ENCODE measurements at regions not wholly inside any gene's neighbourhood (a gene's known extent, or its start where the extent isn't known, plus 50 kb on each side); places are given as distances from the start of the nearest gene placed in this dataset.
A peak's percentile ranks its signal among the peaks of the same experiment; 100 is the strongest.
"Not testable (repeated sequence)": the region's sequence is repeated elsewhere in the genome, so short reads cannot be mapped to it uniquely, and the experiment has no call there.

DNA sequence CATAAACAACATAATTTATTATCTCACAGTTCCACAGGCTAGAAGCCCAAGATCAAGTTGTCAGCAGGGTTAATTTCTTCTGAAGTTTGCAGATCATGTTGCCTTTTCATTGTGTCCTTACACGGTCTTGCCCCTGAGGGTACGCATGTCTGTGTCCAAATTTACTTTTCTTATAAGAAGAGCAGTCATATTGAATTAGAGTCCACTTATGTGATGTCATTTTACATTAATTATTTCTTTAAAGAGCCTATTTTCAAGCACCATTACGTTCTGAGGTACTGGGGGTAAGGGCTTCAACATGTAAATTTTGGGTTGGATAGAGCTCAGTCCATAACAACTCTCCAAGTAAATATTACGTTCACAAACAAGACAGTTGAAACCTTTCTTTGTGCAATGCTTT lies 236.6 kb upstream of the OR4E1 start:
- DNase-seq (ENCODE audit: low read depth in 2 of 2), result no peak

DNA sequence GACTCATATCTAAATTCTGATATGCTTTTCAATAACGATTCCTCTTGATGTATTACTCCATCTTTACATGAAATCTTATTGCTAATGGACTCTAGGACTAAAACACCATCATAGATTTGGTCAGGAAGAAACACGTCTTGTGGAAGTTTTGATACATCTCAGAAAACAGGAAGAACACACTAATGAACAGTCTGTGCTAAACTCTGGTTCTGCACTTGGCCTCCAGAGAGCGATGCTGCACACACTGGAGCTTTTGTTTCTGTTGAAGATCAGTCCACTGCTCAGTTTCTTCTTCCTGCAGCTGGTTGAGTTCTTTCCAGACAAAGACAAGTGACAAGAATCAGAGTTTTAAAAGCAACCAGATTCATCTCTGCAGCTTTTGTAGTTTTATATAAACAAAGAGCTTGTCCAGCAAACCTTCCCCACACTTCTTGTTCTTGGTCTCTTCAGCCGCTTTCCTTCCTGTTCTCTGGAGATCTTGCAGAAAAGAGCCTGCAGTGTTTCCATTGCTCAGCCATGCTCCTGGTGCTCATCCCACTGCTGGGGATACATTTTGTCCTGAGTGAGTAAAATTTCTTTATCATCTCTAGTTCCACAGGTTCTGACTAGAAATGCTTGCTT lies 229.1 kb upstream of the OR4E1 start:
- DNase-seq (ENCODE audit: low read depth in 2 of 2), result no peak

DNA sequence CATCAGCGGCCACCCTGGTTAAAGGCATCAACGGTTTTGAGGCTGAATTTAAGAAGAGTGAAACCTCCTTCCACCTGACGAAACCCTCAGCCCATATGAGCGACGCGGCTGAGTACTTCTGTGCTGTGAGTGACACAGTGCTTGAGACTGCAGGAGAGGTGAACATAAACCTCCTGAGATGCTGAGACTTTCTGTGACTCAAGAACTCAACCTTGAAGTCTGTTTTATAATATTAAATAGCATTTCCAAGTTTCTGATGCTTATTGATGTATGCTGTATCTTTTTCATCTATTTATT lies 221.2 kb upstream of the OR4E1 start:
- DNase-seq (ENCODE audit: low read depth in 2 of 2), result not testable (repeated sequence)

DNA sequence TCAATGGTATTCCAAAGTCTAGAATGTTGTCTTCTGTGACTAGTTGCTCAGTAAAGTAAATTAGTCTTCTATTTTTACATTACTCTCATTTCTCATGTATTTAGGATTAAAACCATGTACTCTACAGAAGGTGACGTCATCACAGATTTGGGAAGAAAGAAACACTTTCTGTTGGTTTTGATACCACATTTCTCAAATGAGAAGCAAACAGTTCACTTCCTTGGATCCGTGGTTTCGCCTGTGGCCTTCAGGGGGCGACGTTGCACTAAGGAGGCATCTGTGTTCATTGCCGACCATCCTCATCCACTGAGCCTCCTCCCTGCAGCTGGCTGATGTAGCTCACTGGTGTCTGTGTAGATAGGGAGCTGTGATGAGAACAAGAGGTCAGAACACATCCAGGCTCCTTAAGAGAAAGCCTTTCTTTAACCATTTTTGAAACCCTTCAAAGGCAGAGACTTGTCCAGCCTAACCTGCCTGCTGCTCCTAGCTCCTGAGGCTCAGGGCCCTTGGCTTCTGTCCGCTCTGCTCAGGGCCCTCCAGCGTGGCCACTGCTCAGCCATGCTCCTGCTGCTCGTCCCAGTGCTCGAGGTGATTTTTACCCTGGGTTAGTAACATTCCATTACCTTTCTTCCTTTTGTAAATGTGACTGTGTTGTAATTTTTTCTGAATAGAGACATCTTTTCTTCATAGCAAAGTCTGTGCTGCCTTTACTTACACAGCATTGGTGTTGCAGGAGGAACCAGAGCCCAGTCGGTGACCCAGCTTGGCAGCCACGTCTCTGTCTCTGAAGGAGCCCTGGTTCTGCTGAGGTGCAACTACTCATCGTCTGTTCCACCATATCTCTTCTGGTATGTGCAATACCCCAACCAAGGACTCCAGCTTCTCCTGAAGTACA lies 220.6 kb upstream of the OR4E1 start:
- peak in 1 of 2 donors; percentile 10 for DNase-seq (ENCODE audit: low read depth in 2 of 2)

DNA sequence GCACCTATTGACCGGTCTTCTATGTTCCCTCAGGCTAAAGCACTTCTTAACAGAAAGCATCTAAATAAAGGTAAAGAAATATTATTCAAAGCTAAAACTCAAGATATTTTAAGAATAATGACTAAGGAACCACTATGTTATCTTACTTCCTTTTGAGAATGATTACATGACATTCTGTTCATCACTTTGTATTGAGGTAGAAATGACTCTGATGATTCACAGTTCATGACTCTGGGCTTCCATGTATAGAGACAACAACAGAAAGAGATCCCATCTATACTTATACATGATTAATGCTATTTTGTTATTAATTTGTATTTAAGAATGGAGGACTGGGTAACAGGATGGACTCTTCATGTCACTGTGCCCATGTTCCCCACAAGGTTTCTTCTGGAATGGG lies 218.3 kb upstream of the OR4E1 start:
- no peak for DNase-seq (ENCODE audit: low read depth in 2 of 2)

DNA sequence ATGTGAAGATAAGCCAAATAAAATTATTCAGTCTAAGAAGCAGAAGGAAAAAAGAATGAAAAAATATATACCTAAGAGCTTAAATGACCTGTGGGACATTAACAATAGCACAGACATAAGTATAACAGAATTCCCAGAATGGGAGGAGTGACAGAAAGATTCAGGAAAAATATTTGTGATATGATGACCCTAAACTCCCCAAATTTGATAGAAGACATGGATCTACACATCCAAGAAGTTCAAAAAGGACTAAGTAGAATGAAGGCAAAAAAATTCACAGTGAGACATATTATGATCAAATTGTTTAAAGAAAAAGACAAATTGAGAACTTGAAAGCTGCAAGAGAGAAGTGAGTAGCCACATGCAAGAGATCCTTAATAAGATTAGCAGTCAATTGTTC lies 211.4 kb upstream of the OR4E1 start:
- DNase-seq (ENCODE audit: low read depth in 2 of 2), result no peak

DNA sequence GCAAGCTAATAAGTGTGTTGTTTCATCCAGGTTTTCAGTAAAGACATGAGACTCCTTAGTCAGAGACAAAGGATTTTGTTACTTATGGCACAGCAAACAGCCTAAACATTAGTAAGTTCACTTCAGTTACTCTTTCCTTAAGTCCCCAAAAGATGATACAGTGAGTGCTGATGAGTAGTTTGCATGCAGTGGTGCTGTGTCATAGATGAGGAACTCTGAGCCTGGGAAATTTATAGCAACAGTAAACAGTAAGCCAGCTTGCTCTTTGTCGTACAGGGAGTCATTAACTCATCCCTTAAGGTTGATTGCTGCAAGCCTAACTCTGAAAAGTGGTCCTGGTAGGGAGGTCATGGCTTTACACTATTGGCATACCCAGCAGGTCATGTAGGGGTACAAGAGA lies 208.6 kb upstream of the OR4E1 start:
- no peak for DNase-seq (ENCODE audit: low read depth in 2 of 2)

DNA sequence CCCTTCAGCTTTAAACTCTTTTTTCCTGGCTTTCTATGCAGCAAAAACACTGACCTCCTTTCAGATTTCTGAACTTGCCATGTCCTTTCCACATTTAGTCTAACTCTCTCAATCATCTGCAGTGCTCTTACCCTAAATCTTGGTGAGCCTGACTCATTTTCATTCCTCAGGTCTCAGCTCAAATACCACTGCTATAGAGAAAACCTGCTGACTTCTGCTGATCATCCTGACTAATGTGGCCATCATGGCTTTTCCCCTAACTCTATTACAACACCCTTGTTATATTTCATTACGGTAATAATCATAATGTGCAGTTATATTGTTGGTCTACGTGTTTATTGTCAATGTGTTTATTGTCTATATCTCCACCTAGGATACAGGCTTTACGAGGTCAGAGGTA lies 207.3 kb upstream of the OR4E1 start:
- DNase-seq (ENCODE audit: low read depth in 2 of 2), result no peak

DNA sequence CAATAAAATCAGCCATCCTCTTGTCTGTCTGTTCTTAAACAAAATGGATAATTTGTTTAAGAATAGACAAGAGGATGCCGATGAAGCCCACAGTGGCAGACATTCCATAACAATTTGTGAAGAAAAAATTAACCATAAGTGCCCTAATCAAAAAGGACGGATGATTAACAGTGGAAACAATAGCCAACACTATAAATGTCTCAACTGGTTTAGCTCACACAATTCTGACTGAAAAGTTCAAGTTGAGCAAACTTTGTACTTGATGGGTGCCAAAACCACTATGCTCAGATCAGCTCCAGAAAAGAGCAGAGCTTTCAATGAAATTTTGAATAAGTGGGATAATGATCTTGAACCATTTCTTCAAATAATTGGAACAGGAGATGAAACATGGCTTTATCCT lies 202.2 kb upstream of the OR4E1 start:
- DNase-seq (ENCODE audit: low read depth in 2 of 2), result no peak

DNA sequence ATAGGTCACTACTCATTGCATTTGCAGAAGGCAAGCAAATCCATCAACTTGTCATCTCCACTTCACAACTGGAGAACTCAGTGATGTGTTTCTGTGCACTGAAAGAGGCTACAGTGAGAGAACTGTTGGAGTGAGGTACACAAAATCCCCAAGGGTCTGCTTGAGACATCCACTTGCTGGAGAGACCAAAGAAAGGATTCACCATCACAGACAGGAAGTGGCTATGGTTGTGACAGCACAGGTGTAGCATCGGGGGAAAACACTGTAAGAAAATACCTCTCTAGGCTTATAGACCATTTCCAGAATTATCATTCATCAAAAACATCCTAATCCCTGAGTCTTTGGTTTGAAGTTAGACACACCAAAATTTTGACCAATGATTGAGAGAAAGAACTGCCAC lies 201.3 kb upstream of the OR4E1 start:
- no peak for DNase-seq (ENCODE audit: low read depth in 2 of 2)

DNA sequence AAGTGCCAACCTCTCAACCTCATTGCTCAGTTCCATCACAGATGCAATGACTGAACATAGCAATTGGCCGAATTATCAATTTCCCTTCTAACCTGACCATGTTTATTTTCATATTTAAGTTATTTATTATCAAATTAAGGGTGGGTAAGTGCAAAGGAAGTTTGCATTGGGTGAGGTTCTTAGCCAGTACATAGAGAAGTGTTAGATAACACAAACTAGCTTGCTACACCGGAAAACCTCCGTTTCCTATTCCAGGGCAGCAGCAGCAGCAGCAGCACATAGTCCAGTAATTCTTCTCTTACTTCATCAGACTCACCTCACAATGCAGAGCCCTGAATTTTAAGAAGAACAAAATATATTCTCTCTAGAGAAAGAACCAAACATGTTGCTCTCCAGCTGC lies 200.5 kb upstream of the OR4E1 start:
- DNase-seq (ENCODE audit: low read depth in 2 of 2), result no peak

DNA sequence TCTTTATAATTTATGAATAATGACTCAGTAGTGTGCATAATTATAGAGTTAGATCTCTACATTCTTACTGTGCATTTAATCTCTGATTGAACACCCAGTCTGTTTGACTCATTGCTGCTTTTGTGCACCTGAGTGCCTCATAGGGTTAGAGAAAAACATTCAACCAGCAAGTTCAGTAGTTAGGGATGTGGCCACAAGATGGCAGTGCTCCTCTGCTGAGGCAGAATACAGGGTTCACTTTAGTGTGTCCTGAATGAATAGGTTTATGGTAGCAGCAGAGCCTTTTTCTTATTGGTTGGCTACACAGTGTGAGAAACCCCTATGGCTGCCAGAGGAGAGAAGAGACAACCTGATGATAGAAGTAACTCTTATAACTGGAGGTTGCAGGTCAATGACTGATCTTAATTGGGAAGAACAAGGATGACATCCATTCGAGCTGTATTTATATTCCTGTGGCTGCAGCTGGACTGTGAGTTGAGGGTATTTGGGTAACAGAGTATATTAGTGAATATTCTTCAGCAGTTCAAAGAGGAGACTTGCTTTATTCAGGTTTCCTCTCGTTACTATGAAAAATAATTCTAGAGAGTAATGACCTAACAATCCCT lies 194.9 kb upstream of the OR4E1 start:
- DNase-seq (ENCODE audit: low read depth in 2 of 2), result peak; percentile 36 to 73

DNA sequence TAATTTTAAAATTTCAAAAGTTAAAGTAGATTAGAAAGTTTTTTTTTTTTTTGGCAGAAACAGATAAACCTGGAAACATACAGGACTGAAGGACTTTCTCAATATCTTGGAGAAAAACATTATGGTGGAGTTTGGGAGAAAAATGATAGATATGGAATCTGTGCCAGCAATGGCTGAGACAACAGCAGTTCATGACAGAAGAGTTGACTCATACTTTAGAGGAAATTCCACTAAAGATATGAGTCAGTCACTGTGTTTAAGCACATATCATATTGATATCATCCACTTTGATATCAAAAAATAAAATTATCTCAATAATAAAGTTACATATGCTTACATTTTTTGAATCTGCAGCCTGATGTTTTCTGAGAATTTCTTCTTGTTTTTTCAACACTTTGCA lies 193.9 kb upstream of the OR4E1 start:
- no peak for DNase-seq (ENCODE audit: low read depth in 2 of 2)

DNA sequence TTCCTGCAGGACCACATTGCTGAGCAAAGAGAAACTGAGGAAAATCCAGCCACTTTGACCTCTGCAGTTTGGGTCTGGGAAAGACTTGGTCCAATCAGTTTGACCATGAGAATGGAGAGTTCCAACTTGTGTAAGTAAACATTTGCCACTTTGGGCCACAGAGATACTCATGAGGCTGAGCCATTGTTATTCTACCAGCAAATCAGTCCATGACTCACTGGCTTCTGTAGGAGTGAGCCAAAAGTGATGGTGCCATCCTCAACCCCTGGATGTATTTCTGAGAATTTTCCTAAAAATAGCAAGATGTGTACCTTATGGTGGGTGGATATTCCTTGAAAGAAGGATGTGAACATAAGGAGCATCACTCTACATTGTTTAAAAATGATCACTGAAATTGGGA lies 192.9 kb upstream of the OR4E1 start:
- no peak for DNase-seq (ENCODE audit: low read depth in 2 of 2)

DNA sequence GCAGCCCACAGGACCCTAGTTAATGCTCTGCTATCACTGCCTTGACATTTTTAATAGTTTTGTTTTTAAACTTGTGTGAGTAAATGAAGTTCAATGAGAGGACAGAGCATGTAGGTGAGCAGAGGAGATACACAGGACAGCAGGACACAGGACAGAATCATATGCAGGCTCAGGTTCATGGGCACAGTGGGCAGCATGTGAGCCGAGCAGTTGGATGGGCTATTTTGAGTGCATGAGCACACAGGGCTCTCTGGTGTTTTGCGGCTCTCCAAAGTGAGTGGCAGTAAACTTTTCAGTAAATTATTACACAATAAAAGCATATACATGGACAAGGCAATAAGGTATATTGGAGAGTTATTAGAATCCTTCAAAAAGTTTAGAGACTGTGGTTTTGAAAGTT lies 189.7 kb upstream of the OR4E1 start:
- DNase-seq (ENCODE audit: low read depth in 2 of 2), result no peak

DNA sequence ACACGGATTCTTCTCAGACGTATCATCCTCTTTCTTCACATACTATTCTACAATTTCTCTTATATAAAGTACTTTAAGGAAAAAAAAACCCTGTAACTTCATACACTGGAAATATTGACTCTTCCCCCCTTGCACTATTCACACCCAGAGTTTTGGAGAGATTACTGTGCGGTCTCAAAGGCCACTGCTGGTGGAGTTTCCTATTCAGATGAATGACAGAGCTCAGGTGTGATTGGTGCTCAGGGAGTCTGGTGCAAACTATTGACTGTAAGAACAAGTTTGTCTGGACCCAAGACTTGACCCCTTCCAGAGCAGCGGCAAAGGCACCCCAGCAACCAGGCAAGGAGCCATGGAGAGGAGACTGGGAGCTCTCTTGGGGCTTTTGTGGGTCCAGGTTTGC lies 187.5 kb upstream of the OR4E1 start:
- DNase-seq (ENCODE audit: low read depth in 2 of 2), result no peak

DNA sequence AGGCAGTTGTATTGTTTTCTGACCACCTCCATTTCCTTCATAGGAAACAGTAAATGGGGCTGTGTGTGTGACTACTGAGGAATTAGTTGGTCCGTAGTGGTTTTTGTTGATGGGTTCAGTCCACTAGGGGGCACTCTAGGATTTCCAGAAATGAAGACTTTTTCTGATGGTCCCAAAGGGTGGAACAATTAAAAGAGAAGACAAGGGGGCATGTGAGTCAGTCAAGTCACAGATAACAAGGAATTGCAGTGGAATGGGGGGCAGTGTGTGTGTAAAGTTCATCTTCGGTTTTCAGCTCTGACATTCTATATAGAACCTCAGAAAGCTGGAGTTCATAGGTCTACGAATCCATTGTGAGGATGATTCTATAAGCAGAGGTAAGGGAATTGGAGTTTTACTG lies 186.6 kb upstream of the OR4E1 start:
- DNase-seq (ENCODE audit: low read depth in 2 of 2), result no peak

DNA sequence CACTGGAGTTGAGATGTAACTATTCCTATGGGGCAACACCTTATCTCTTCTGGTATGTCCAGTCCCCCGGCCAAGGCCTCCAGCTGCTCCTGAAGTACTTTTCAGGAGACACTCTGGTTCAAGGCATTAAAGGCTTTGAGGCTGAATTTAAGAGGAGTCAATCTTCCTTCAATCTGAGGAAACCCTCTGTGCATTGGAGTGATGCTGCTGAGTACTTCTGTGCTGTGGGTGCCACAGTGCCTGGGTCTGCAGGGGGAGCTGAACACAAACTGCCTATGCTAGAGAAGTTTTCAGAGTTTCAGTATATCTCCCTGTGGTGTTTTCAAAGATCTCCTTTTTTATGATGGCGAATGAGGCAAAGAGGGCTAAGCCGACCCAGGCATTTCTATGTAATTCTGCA lies 179.2 kb upstream of the OR4E1 start:
- DNase-seq (ENCODE audit: low read depth in 2 of 2), result no peak

DNA sequence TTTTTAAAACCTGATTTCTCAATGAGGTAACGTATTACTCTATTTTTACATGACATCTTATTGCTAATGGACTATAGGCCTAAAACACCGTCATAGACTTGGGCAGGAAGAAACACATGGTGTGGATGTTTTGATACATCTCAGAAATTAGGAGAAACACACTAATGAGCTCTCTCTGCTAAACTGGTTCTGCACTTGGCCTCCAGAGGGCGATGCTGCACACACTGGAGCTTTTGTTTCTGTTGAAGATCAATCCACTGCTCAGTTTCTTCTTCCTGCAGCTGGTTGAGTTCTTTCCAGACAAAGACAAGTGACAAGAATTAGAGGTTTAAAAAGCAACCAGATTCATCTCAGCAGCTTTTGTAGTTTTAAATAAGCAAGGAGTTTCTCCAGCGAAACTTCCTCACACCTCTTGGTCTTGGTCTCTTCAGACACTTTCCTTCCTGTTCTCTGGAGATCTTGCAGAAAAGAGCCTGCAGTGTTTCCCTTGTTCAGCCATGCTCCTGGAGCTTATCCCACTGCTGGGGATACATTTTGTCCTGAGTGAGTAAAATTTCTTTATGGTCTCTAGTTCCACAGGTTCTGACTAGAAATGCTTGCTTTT lies 178.5 kb upstream of the OR4E1 start:
- DNase-seq (ENCODE audit: low read depth in 2 of 2), result peak; percentile 44 to 45

DNA sequence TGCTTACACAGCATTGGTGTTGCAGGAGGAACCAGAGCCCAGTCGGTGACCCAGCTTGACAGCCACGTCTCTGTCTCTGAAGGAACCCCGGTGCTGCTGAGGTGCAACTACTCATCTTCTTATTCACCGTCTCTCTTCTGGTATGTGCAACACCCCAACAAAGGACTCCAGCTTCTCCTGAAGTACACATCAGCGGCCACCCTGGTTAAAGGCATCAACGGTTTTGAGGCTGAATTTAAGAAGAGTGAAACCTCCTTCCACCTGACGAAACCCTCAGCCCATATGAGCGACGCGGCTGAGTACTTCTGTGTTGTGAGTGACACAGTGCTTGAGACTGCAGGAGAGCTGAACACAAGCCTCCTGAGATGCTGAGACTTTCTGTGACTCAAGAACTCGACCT lies 173.3 kb upstream of the OR4E1 start:
- DNase-seq (ENCODE audit: low read depth in 2 of 2), result not testable (repeated sequence)

DNA sequence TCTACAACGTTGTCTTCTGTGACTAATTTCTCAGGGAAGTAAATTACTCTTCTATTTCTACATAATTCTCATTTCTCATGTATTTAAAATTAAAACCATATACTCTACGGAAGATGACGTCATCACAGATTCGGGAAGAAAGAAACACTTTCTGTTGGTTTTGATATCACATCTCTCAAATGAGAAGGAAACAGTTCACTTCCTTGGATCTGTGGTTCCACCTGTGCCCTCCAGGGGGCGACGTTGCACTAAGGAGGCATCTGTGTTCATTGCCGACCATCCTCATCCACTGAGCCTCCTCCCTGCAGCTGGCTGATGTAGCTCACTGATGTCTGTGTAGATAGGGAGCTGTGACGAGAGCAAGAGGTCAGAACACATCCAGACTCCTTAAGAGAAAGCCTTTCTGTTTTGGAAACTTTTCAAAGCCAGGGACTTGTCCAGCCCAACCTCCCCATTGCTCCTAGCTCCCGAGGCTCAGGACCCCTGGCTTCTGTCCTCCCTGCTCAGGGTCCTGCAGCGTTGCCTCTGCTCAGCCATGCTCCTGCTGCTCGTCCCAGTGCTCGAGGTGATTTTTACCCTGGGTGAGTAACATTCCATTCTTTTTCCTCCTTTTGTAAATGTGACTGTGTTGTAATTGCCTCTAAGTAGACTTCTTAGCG lies 172.7 kb upstream of the OR4E1 start:
- DNase-seq (ENCODE audit: low read depth in 2 of 2), result peak; percentile 50 to 58

DNA sequence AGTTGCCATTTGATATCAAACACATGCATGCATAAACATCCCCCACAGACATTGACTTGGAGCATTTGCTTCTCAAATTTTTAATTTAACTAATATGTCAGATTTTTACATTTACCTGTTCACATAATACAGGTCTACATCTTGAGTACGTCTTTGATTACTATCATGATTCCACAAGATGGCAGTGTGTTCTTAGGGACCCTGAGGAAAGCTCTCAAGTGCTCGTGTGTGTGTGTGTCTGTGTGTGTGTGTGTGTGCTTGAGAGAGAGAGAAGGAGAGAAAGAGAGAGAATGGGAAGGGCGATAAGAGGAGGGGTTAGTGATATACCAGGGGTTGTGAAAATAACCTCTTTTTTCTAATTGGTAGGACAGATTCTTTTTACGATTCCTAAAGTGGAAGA lies 167.1 kb upstream of the OR4E1 start:
- no peak for DNase-seq (ENCODE audit: low read depth in 2 of 2)

Data from stimulated activated CD8-positive, alpha-beta memory T cell treated with anti-CD3 and anti-CD28 coated beads, Interleukin-2, amount 100 ng/mL, for 48 hours (primary cell).